ENCODE measurements at regions not wholly inside any gene's neighbourhood (a gene's known extent, or its start where the extent isn't known, plus 50 kb on each side); places are given as distances from the start of the nearest gene placed in this dataset.

DNA sequence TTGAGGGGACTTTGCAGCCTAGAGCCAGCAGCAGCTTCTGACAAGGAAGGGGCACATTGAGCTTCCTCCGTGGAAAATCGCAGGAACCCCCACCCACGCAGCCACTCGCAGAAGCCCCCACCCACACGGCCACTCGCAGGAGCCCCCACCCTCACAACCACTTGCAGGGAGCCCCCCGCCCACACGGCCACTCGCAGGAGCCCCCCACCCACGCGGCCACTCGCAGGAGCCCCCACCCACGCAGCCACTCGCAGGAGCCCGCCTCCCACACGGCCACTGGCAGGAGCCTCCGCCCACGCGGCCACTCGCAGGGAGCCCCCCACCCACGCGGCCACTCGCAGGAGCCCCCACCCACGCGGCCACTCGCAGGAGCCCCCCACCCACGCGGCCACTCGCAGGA, 228.4 kb upstream of the CDH4 start:
- Histone ChIP-seq H3K9me3 (no peaks in the 10 kb centered on the region), H3K4me3 (ENCODE audit: low read depth, low read length) (no peak overlapping the region), H3K4me1 (no peaks in the 10 kb centered on the region), H3K27me3 (no peaks in the 10 kb centered on the region), H3K36me3 (no peaks in the 10 kb centered on the region)
- TF ChIP-seq, protein P1, sequence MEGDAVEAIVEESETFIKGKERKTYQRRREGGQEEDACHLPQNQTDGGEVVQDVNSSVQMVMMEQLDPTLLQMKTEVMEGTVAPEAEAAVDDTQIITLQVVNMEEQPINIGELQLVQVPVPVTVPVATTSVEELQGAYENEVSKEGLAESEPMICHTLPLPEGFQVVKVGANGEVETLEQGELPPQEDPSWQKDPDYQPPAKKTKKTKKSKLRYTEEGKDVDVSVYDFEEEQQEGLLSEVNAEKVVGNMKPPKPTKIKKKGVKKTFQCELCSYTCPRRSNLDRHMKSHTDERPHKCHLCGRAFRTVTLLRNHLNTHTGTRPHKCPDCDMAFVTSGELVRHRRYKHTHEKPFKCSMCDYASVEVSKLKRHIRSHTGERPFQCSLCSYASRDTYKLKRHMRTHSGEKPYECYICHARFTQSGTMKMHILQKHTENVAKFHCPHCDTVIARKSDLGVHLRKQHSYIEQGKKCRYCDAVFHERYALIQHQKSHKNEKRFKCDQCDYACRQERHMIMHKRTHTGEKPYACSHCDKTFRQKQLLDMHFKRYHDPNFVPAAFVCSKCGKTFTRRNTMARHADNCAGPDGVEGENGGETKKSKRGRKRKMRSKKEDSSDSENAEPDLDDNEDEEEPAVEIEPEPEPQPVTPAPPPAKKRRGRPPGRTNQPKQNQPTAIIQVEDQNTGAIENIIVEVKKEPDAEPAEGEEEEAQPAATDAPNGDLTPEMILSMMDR (IDR thresholded peaks at IDR 0.05; ENCODE audit: low read depth, low read length) = no peak
- DNase-seq = no peak

GRCh38 chr20:61024390-61024789, 227.7 kb upstream of the CDH4 start:
- Histone ChIP-seq H3K4me1 (no peaks in the 10 kb centered on the region), H3K4me3 (ENCODE audit: low read depth, low read length) (no peak overlapping the region), H3K36me3 (no peaks in the 10 kb centered on the region), H3K9me3 (no peaks in the 10 kb centered on the region), H3K27me3 (no peaks in the 10 kb centered on the region)
- DNase-seq = no peak
- TF ChIP-seq, protein P1 (IDR thresholded peaks at IDR 0.05; ENCODE audit: low read depth, low read length) = no peak

DNA sequence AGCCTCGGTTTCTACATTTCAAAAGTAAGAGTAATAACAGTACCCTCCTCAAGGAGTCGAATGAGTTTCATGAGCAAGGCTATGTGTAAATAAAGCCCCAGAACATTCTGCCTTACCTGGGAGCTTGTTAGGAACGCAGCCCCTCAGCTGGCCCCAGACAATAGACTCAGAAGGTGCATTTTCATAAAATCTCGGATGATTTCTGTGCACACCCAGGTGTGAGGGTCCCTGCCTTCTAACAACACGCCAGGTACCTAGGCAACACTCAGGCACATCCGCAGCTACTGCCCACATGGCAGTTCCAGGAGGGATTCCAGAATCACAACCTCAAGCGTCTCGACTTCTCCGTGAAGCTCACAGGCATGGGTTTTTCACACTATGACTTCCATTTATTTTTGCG, 226.5 kb upstream of the CDH4 start:
- no peaks in the 10 kb centered on the region for H3K27me3 ChIP-seq
- no peaks in the 10 kb centered on the region for H3K9me3 ChIP-seq
- no peaks in the 10 kb centered on the region for H3K4me1 ChIP-seq

DNA sequence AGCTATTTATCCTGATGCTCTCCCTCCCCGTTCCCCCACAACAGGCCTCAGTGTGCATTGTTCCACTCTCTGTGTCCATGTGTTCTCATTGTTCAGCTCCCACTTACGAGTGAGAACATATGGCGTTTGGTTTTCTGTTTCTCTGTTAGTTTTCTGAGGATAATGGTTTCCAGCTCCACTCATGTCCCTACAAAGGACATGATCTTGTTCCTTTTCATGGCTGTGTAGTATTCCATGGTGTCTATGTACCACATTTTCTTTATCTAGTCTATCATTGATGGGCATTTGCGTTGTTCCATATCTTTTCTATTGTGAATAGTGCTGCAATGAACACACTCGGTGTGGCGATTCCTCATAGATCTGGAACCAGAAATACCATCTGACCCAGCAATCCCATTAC, 225.9 kb upstream of the CDH4 start:
- Histone ChIP-seq H3K36me3 (no peaks in the 10 kb centered on the region), H3K4me3 (ENCODE audit: low read depth, low read length) (no peak overlapping the region), H3K9me3 (no peaks in the 10 kb centered on the region), H3K27me3 (no peaks in the 10 kb centered on the region), H3K4me1 (no peaks in the 10 kb centered on the region)
- no peak for DNase-seq
- TF ChIP-seq, protein P1 (IDR thresholded peaks at IDR 0.05; ENCODE audit: low read depth, low read length) = no peak

More for the DNA sequence above, 226.5 kb upstream of the CDH4 start:
- Histone ChIP-seq H3K4me3 (ENCODE audit: low read depth, low read length) (no peak overlapping the region), H3K36me3 (no peaks in the 10 kb centered on the region)
- TF ChIP-seq, protein P1 (IDR thresholded peaks at IDR 0.05; ENCODE audit: low read depth, low read length) = no peak
- no peak for DNase-seq

DNA sequence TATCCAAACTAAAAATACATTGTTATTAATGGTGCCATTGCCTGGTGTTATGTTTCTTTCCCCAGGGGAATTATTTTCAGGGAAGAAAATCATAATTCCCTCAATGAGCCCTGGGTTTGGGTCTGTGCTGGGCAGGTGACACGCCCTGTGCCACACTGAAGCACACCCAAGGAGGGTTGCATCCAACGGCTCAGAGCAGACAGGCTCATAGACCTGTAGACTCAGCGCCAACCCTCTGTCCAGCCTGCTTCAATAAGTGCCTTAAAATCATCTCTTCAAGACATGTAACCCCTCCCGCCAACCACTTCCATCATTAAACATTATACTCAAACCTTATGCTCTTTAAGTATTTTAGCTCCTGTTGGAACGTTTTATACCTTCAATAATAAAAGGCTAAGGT, 225.3 kb upstream of the CDH4 start:
- Histone ChIP-seq H3K4me3 (ENCODE audit: low read depth, low read length) (no peak overlapping the region), H3K27me3 (no peaks in the 10 kb centered on the region), H3K9me3 (no peaks in the 10 kb centered on the region), H3K4me1 (no peaks in the 10 kb centered on the region), H3K36me3 (no peaks in the 10 kb centered on the region)
- no peak for DNase-seq
- TF ChIP-seq, protein P1 (IDR thresholded peaks at IDR 0.05; ENCODE audit: low read depth, low read length) = no peak

DNA sequence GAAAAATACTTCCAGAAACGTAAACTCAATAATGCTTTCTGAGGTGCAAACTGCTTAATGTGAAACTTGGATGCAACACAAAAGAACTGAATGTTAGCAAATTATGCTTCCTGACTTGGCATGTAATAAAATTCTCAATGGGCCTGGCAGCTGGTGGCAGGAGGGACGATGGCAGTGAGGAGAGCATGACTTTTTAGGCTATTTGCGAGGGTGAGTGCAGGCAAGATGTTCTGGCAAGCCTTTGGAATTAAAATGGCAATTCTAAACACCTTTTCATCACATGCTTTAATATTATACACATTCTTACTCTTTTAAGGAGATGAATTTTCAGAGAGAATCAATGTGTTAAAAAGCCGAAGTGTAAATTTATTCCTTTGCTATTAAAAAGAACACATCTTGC, 224.8 kb upstream of the CDH4 start:
- Histone ChIP-seq H3K9me3 (no peaks in the 10 kb centered on the region), H3K4me1 (no peaks in the 10 kb centered on the region), H3K27me3 (no peaks in the 10 kb centered on the region), H3K36me3 (no peaks in the 10 kb centered on the region), H3K4me3 (ENCODE audit: low read depth, low read length) (no peak overlapping the region)
- DNase-seq = no peak
- TF ChIP-seq, protein P1 (IDR thresholded peaks at IDR 0.05; ENCODE audit: low read depth, low read length) = no peak
